HG02943 (cell line): ENCODE measurements at regions not wholly inside any gene's neighbourhood (a gene's known extent, or its start where the extent isn't known, plus 50 kb on each side); places are given as distances from the start of the nearest gene placed in this dataset.
"Not testable (repeated sequence)": the region's sequence is repeated elsewhere in the genome, so short reads cannot be mapped to it uniquely, and the experiment has no call there.

Experiments
- ATAC-seq: cut with Tn5 transposase; IDR thresholded peaks from one replicate; pipeline ENCODE4 v1.9.1; 2021; ENCODE audit warnings: mild to moderate bottlenecking, low read depth, moderate library complexity; ENCODE audit not compliant: unreplicated experiment

- no peak for ATAC-seq
These were observed 348.3 kb downstream of the GALC start for GRCh38 chr14:87644689-87645088.

DNA sequence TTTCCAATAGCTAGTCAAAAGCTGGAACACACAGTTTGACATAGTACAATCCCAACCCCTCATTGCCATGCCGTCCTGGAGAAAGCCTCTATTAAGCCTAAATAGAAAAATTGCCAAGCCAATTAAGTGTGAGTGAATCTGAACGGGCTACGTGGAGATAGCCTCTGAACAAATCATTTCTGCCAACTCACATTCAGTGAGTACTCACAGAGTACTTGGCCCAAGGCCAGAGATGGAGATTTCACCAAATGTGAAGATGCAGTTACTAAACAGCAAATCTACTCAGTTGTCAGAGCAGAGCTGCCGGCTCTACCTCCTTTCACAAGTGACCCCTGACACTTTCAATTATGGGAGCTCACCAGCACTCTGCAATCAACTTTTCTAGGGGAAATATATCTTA is 350.0 kb downstream of the GALC start:
- ATAC-seq, result no peak

DNA sequence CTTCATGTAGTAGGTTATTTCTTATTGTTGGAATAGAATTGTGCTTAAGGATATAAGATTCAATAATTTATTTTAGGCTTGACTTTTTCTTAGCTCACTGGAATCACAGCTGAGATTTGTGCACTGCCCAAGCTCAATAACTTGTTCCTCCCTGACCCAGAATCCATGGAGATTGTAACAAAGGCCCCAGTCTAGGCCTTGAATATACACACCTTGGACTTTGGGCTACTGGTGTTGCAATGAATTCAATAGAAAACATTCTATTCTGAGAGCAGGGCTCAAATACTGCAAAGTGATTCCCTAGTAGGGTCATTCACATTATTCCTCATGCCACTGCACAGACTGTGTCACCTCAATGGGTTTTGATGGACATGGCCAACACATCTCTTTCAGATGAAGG is 352.4 kb downstream of the GALC start:
- ATAC-seq, result no peak

DNA sequence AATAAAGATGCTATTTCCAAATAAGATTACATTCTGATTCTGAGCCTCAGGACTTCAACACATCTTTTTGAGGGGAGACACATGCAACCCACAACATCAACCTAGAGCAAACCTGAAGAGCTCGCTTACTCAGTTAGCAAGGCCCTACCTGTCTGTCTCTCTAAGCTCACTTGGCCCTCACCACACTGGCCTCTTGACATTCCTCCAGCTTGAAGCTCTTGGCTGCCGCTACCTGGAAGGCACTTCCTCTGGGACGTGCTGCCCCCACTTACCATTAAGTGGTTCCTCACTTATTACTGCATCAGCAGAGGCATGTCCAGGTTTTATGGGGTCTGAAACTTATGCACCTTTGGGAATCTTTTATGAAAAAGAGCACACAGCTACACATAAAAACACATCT is 354.8 kb downstream of the GALC start:
- no peak for ATAC-seq

DNA sequence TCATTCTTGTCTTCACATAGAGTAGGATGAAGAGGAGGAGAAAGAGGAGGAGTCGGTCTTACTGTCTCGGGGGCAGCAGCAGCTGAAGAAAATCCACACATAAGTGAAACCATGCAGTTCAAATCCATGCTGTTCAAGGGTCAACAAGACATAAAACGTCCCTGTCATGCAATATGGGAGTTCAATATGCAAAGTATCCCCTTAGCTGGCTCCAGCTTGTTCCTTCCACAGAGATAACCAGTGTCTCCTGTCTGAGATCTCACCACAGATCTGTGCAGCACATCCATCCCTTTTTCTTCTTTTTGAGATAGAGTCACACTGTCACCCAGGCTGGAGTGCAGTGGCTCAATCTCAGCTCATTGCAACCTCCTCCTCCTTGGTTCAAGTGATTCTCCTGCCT is 357.5 kb downstream of the GALC start:
- no peak for ATAC-seq

GRCh38 chr14:87632796-87633195 is 360.2 kb downstream of the GALC start:
- no peak for ATAC-seq

DNA sequence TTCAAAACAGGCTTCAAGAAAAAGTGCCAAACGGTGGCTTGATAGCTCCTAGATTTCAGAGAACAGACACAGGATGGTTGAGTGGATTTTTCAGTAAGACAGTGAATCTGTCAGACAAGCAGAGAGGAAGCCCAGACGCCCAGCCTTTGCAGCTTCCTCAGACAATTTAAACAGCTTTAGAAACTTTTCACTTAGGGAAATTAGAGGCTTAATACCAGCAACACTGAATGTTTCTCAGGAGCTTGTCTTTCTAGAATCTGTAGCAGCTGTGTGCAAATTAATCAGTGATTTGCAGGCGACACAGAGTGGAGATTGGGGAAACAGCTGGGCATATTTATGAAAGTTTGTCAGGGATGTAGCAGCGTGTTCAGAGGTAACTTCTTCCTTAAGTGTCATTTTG is 362.1 kb downstream of the GALC start:
- no peak for ATAC-seq

DNA sequence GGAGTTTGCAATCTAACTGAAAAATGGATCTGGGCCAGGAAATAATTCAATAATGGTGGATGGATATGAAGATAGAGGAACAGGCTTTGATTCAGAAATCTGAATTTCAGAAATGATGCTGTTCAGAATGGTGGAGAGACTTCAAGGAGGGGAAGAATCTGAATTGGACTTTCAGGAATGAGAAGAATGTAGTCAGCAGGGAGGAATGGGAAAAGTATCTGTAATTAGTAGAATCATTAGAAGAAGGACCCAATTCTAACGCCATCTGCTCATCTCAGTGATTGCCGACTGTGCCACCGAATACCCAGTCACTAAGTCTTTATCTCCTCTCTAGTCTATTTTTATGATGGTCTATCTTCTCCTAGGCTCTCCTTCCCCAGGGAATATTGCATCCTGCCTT is 363.2 kb downstream of the GALC start:
- ATAC-seq, result no peak

- no peak for ATAC-seq
These were observed 364.2 kb downstream of the GALC start for GRCh38 chr14:87628780-87629179.

- no peak for ATAC-seq
These were observed 364.9 kb downstream of the GALC start for GRCh38 chr14:87628129-87628528.

GRCh38 chr14:87626266-87626665 is 366.7 kb downstream of the GALC start:
- no peak for ATAC-seq

GRCh38 chr14:87623616-87624015 is 369.4 kb downstream of the GALC start:
- no peak for ATAC-seq

GRCh38 chr14:87617079-87617478 is 375.9 kb downstream of the GALC start:
- ATAC-seq, result no peak

- ATAC-seq, result no peak
These were observed 376.9 kb downstream of the GALC start for GRCh38 chr14:87615822-87616679.

GRCh38 chr14:87615047-87615446 is 377.9 kb downstream of the GALC start:
- ATAC-seq, result no peak

GRCh38 chr14:87613881-87614280 is 379.1 kb downstream of the GALC start:
- ATAC-seq, result no peak

GRCh38 chr14:87607056-87607455 is 385.9 kb downstream of the GALC start:
- ATAC-seq, result not testable (repeated sequence)

- no peak for ATAC-seq
These were observed 391.9 kb downstream of the GALC start for GRCh38 chr14:87601036-87601435.

DNA sequence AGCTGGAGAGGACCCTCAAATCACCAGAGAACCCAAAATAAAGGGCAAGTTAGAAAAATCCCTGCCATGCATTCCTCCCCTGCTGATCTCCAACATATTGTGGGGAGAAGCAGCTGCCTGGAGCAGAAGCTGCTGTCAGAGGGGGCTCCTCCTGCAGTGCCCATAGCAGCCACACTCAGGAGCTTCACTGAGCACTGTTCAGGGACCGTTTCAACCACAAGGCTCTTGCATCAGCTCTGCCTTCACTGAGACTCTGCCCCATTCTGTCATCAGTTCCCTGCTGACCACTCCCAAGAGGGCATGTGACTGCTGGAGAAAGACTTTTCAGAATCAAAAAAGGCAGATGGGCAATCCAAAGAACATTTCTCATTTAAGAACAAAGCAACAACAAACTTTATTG is 392.7 kb downstream of the GALC start:
- ATAC-seq, result no peak

DNA sequence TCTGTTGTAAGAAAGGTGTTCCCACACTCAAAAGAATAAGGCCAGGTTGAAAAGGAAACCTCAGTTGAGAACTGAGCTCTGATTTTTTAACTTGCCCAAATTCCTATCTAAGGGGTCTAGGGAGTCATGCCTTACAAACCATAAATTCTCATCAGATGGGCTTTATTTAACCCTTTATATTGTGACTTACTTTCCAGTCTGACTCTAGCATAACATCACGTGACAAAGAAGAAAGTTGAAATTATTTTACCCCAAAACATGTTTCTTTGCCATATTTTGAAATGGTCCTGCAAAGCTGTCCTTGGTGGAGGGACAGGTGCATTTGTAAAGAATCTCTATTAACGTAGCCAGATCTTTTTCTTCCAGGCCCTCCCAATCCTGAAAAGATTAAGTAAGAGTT is 411.7 kb downstream of the GALC start:
- ATAC-seq, result no peak

DNA sequence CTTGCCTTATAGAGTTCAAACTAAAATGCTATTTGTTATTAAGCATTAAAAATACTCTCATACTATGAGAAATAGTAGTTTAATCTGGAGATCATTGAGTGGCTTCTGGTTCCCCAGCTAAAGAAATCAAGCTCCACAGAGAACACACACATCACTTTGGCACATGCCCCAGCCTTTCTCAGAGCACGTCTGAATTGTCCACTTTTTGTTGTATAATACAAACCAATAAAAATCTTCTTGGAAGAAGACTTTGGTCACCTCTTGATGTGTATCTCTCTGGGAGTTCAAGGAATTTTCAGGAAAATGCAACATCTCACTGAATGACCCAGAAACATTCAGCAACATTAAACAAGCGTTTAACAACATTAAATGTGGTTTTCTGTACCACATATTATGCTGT is 413.9 kb downstream of the GALC start:
- no peak for ATAC-seq

DNA sequence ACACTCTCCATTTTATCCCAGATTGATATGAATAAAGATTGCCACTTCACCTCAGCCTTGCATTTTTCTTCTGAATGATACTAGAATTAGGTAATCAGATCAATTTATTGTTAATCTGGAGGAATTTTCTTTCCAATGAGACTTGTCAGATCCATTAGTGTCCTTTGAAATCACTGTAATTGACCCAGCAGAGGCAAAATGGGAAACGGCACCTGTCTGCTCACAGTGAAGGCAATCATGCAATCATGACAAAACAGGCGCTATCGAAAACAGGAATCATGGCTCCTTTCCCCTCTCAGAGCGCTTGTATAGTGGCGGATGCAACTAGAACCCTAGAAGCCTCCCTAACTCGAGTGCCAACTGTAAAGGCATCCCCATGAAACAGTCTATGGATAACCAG is 417.6 kb downstream of the GALC start:
- ATAC-seq, result no peak

GRCh38 chr14:87573591-87573990 is 419.4 kb downstream of the GALC start:
- no peak for ATAC-seq
